OCI-LY3 (cell line): ENCODE measurements at regions not wholly inside any gene's neighbourhood (a gene's known extent, or its start where the extent isn't known, plus 50 kb on each side); places are given as distances from the start of the nearest gene placed in this dataset.

Source experiments
- CTCF ChIP-seq: fragments of 200-600, 300-600 bp; sonication (generic); IDR thresholded peaks from 2 replicates; pipeline ENCODE4 v1.5.1; 2014; ENCODE audit warnings: antibody characterized with exemption, low read length, low read depth
- EZH2phosphoT487 ChIP-seq: fragments of 200-600 bp; shearing (Covaris generic); IDR thresholded peaks from 2 replicates; pipeline ENCODE4 v1.6.1; 2018; ENCODE audit warnings: antibody characterized with exemption, mixed run types, low read depth

- TF ChIP-seq CTCF (no peak), EZH2phosphoT487 (no peak)
Observed at GRCh38 chr11:27248576-27249509, 114.2 kb downstream of the CCDC34 start.
